Activated CD4-positive, alpha-beta T cell treated with anti-CD3 and anti-CD28 coated beads, Interleukin-2, amount 10 ng/mL, durations not matched to agents 24 days and 14 days (primary cell): ENCODE measurements at regions not wholly inside any gene's neighbourhood (a gene's known extent, or its start where the extent isn't known, plus 50 kb on each side); places are given as distances from the start of the nearest gene placed in this dataset.

Source experiments
- DNase-seq: peaks from one replicate; pipeline ENCODE4 v3.0.0; 2022
- H3K27ac Mint-ChIP-seq: one replicate; pipeline ENCODE4 v1.8.0; 2022; ENCODE audit warnings: mild to moderate bottlenecking, mixed read lengths
- H3K27me3 Mint-ChIP-seq: one replicate; pipeline ENCODE4 v1.8.0; 2022; ENCODE audit warnings: mixed read lengths
- H3K36me3 Mint-ChIP-seq: one replicate; pipeline ENCODE4 v1.8.0; 2022; ENCODE audit warnings: low read depth, mild to moderate bottlenecking, mixed read lengths
- H3K4me1 Mint-ChIP-seq: one replicate; pipeline ENCODE4 v1.8.0; 2021; ENCODE audit warnings: mixed read lengths
- H3K4me3 Mint-ChIP-seq: one replicate; pipeline ENCODE4 v1.8.0; 2022; ENCODE audit warnings: mild to moderate bottlenecking, moderate library complexity, mixed read lengths
- H3K9me3 Mint-ChIP-seq: one replicate; pipeline ENCODE4 v1.8.0; 2021; ENCODE audit warnings: mixed read lengths
- intact Hi-C: fragments of 100-400 bp; cut with micrococcal nuclease; formaldehyde crosslinking; loops from one replicate; pipeline ENCODE4 v1.15.1; 2023

GRCh38 chr1:91166106-91166712, 144.4 kb upstream of the ZNF644 start:
- Mint-ChIP-seq H3K4me1 (no peaks in the 10 kb centered on the region), H3K36me3 (no peaks in the 10 kb centered on the region), H3K27ac (no peak overlapping the region), H3K27me3 (no peaks in the 10 kb centered on the region), H3K4me3 (no peak overlapping the region), H3K9me3 (no peaks in the 10 kb centered on the region)
- intact Hi-C loops: loop anchor here (5.0 kb wide), 2 partner anchors 761 to 1054 kb away; no protein-coding TSS in a partner anchor
- DNase-seq: peak; percentile 71

- H3K27me3 Mint-ChIP-seq: no peaks in the 10 kb centered on the region
- H3K4me3 Mint-ChIP-seq: no peak overlapping the region
- intact Hi-C loops: loop anchor here (1.0 to 5.0 kb wide), 3 partner anchors 444 to 1053 kb away; no protein-coding TSS in a partner anchor
- H3K36me3 Mint-ChIP-seq: no peaks in the 10 kb centered on the region
- no peaks in the 10 kb centered on the region for H3K4me1 Mint-ChIP-seq
- H3K27ac Mint-ChIP-seq: no peak overlapping the region
- H3K9me3 Mint-ChIP-seq: no peaks in the 10 kb centered on the region
- peak; percentile 90 for DNase-seq
Measured at GRCh38 chr1:91165033-91165654, 143.3 kb upstream of the ZNF644 start.

- Mint-ChIP-seq H3K9me3 (no peaks in the 10 kb centered on the region), H3K4me1 (no peaks in the 10 kb centered on the region), H3K27ac (no peak overlapping the region), H3K27me3 (no peaks in the 10 kb centered on the region), H3K36me3 (no peaks in the 10 kb centered on the region), H3K4me3 (no peak overlapping the region)
- intact Hi-C loops: no loop called here
- no peak for DNase-seq
Measured at GRCh38 chr1:91162613-91163012, 140.8 kb upstream of the ZNF644 start.

- no peaks in the 10 kb centered on the region for H3K36me3 Mint-ChIP-seq
- H3K4me3 Mint-ChIP-seq: no peak overlapping the region
- H3K4me1 Mint-ChIP-seq: no peaks in the 10 kb centered on the region
- H3K9me3 Mint-ChIP-seq: no peaks in the 10 kb centered on the region
- DNase-seq: no peak
- intact Hi-C loops: no loop called here
- H3K27me3 Mint-ChIP-seq: peaks cover 2% of the 10 kb centered on the region
- no peak overlapping the region for H3K27ac Mint-ChIP-seq
Measured at GRCh38 chr1:91161749-91162148, 139.9 kb upstream of the ZNF644 start.

GRCh38 chr1:91161166-91161565, 139.3 kb upstream of the ZNF644 start:
- no peaks in the 10 kb centered on the region for H3K9me3 Mint-ChIP-seq
- no peaks in the 10 kb centered on the region for H3K36me3 Mint-ChIP-seq
- no peak overlapping the region for H3K27ac Mint-ChIP-seq
- no peak overlapping the region for H3K4me3 Mint-ChIP-seq
- peaks cover 2% of the 10 kb centered on the region for H3K27me3 Mint-ChIP-seq
- H3K4me1 Mint-ChIP-seq: no peaks in the 10 kb centered on the region
- intact Hi-C loops: no loop called here
- no peak for DNase-seq

- intact Hi-C loops: no loop called here
- H3K4me1 Mint-ChIP-seq: no peaks in the 10 kb centered on the region
Measured at GRCh38 chr1:91160363-91161075, 138.7 kb upstream of the ZNF644 start.

GRCh38 chr1:91153341-91153740, 131.5 kb upstream of the ZNF644 start:
- H3K27ac Mint-ChIP-seq: no peak overlapping the region

More at GRCh38 chr1:91160363-91161075, 138.7 kb upstream of the ZNF644 start:
- no peaks in the 10 kb centered on the region for H3K9me3 Mint-ChIP-seq
- H3K36me3 Mint-ChIP-seq: no peaks in the 10 kb centered on the region
- no peak for DNase-seq
- peaks cover 2% of the 10 kb centered on the region for H3K27me3 Mint-ChIP-seq
- H3K27ac Mint-ChIP-seq: no peak overlapping the region
- no peak overlapping the region for H3K4me3 Mint-ChIP-seq

GRCh38 chr1:91152331-91152730, 130.5 kb upstream of the ZNF644 start:
- H3K4me1 Mint-ChIP-seq: no peaks in the 10 kb centered on the region

More at GRCh38 chr1:91153341-91153740, 131.5 kb upstream of the ZNF644 start:
- peaks cover 7% of the 10 kb centered on the region for H3K27me3 Mint-ChIP-seq
- no peaks in the 10 kb centered on the region for H3K4me1 Mint-ChIP-seq
- intact Hi-C loops: no loop called here
- no peaks in the 10 kb centered on the region for H3K9me3 Mint-ChIP-seq
- no peak overlapping the region for H3K4me3 Mint-ChIP-seq
- H3K36me3 Mint-ChIP-seq: no peaks in the 10 kb centered on the region
- no peak for DNase-seq

GRCh38 chr1:91151702-91152101, 129.9 kb upstream of the ZNF644 start:
- Mint-ChIP-seq H3K27ac (no peak overlapping the region), H3K9me3 (no peaks in the 10 kb centered on the region)
- intact Hi-C loops: no loop called here

More at GRCh38 chr1:91152331-91152730, 130.5 kb upstream of the ZNF644 start:
- no peaks in the 10 kb centered on the region for H3K9me3 Mint-ChIP-seq
- no peak overlapping the region for H3K27ac Mint-ChIP-seq
- no peak overlapping the region for H3K4me3 Mint-ChIP-seq
- DNase-seq: no peak
- peaks cover 14% of the 10 kb centered on the region for H3K27me3 Mint-ChIP-seq
- H3K36me3 Mint-ChIP-seq: no peaks in the 10 kb centered on the region
- intact Hi-C loops: no loop called here

GRCh38 chr1:91148641-91149069, 126.8 kb upstream of the ZNF644 start:
- no peak for DNase-seq
- no peaks in the 10 kb centered on the region for H3K9me3 Mint-ChIP-seq
- no peaks in the 10 kb centered on the region for H3K36me3 Mint-ChIP-seq
- no peak overlapping the region for H3K4me3 Mint-ChIP-seq
- no peak overlapping the region for H3K27ac Mint-ChIP-seq
- H3K4me1 Mint-ChIP-seq: no peaks in the 10 kb centered on the region
- H3K27me3 Mint-ChIP-seq: peaks cover 18% of the 10 kb centered on the region
- intact Hi-C loops: no loop called here

More at GRCh38 chr1:91151702-91152101, 129.9 kb upstream of the ZNF644 start:
- no peak for DNase-seq
- Mint-ChIP-seq H3K27me3 (peaks cover 14% of the 10 kb centered on the region), H3K4me3 (no peak overlapping the region), H3K4me1 (no peaks in the 10 kb centered on the region), H3K36me3 (no peaks in the 10 kb centered on the region)

- peaks cover 6% of the 10 kb centered on the region for H3K27me3 Mint-ChIP-seq
- no peak for DNase-seq
- no peak overlapping the region for H3K27ac Mint-ChIP-seq
- no peaks in the 10 kb centered on the region for H3K9me3 Mint-ChIP-seq
- intact Hi-C loops: no loop called here
- H3K4me3 Mint-ChIP-seq: no peak overlapping the region
- H3K4me1 Mint-ChIP-seq: no peaks in the 10 kb centered on the region
- H3K36me3 Mint-ChIP-seq: no peaks in the 10 kb centered on the region
Measured at GRCh38 chr1:91141858-91142257, 120.0 kb upstream of the ZNF644 start.

- intact Hi-C loops: no loop called here
- DNase-seq: no peak
- H3K27ac Mint-ChIP-seq: no peak overlapping the region
- no peaks in the 10 kb centered on the region for H3K36me3 Mint-ChIP-seq
- peaks cover 2% of the 10 kb centered on the region for H3K27me3 Mint-ChIP-seq
- no peaks in the 10 kb centered on the region for H3K4me1 Mint-ChIP-seq
- no peak overlapping the region for H3K4me3 Mint-ChIP-seq
- no peaks in the 10 kb centered on the region for H3K9me3 Mint-ChIP-seq
Measured at GRCh38 chr1:91138959-91139358, 117.1 kb upstream of the ZNF644 start.

GRCh38 chr1:91137173-91137852, 115.5 kb upstream of the ZNF644 start:
- no peaks in the 10 kb centered on the region for H3K4me1 Mint-ChIP-seq
- no peaks in the 10 kb centered on the region for H3K9me3 Mint-ChIP-seq
- peaks cover 10% of the 10 kb centered on the region for H3K27me3 Mint-ChIP-seq
- intact Hi-C loops: no loop called here
- DNase-seq: no peak
- H3K4me3 Mint-ChIP-seq: no peak overlapping the region
- no peak overlapping the region for H3K27ac Mint-ChIP-seq
- no peaks in the 10 kb centered on the region for H3K36me3 Mint-ChIP-seq

GRCh38 chr1:91135799-91136198, 114.0 kb upstream of the ZNF644 start:
- H3K27ac Mint-ChIP-seq: no peak overlapping the region
- intact Hi-C loops: no loop called here

More at GRCh38 chr1:91135799-91136198, 114.0 kb upstream of the ZNF644 start:
- Mint-ChIP-seq H3K9me3 (no peaks in the 10 kb centered on the region), H3K4me1 (no peaks in the 10 kb centered on the region), H3K36me3 (no peaks in the 10 kb centered on the region), H3K4me3 (no peak overlapping the region), H3K27me3 (peaks cover 10% of the 10 kb centered on the region)
- DNase-seq: no peak
